Panc1 (cell line): ENCODE measurements at regions not wholly inside any gene's neighbourhood (a gene's known extent, or its start where the extent isn't known, plus 50 kb on each side); places are given as distances from the start of the nearest gene placed in this dataset.
A peak's percentile ranks its signal among the peaks of the same experiment; 100 is the strongest.

Source experiments
- ATAC-seq: fragments of 200-7000 bp; cut with Tn5 transposase; 2 replicates; pipeline ENCODE4 v1.9.1; 2020; ENCODE audit warnings: mild to moderate bottlenecking, moderate library complexity
- BruUV-seq: library from RNA; stranded (reverse); fragments of 400-500 nt; replicated peaks from 2 replicates; lab custom pipeline; 2021; lab: Mats Ljungman, UMichigan
- CTCF ChIA-PET: fragments of 300-600 bp; sonication (Branson Sonifier 250); formaldehyde crosslinking; loops from one replicate; lab custom pipeline; 2022; ENCODE audit warnings: antibody characterized with exemption; lab: Charles Lee
- POLR2A ChIA-PET: fragments of 300-600 bp; sonication (Branson Sonifier 250); formaldehyde crosslinking; loops from one replicate; lab custom pipeline; 2022; ENCODE audit warnings: antibody characterized with exemption; lab: Charles Lee
- DNase-seq: peaks from one replicate; pipeline ENCODE4 v3.0.0-alpha.2; 2010; ENCODE audit warnings: low read depth, low spot score
- H3K27ac ChIP-seq: 2 replicates; pipeline ENCODE4 v1.5.1; 2011; ENCODE audit warnings: mild to moderate bottlenecking, low read length, inconsistent platforms
- H3K27me3 ChIP-seq: fragments of 200-500 bp; sonication (Bioruptor generic); 2 replicates; pipeline ENCODE4 v1.6.0; 2014; ENCODE audit warnings: low read length, inconsistent platforms; ENCODE audit not compliant: control insufficient read depth, insufficient read depth
- H3K36me3 ChIP-seq: fragments of 200-500 bp; sonication (Bioruptor generic); 2 replicates; pipeline ENCODE4 v1.5.1; 2014; ENCODE audit warnings: inconsistent platforms, mild to moderate bottlenecking, low read length, moderate library complexity; ENCODE audit not compliant: control insufficient read depth, insufficient read depth
- H3K4me1 ChIP-seq: 2 replicates; pipeline ENCODE4 v1.5.1; 2011; ENCODE audit warnings: inconsistent platforms, mild to moderate bottlenecking, low read length, moderate library complexity; ENCODE audit not compliant: control insufficient read depth, insufficient read depth
- H3K4me3 ChIP-seq, 2 experiments: 2 replicates each; pipeline ENCODE4 v1.5.1; 2011 to 2012; ENCODE audit warnings: low read depth in 2 of 2, low read length in 2 of 2, mild to moderate bottlenecking in 2 of 2, inconsistent platforms in 1 of 2, moderate library complexity in 1 of 2
- H3K9me3 ChIP-seq: fragments of 200-500 bp; sonication (Bioruptor generic); 2 replicates; pipeline ENCODE4 v1.5.1; 2014; ENCODE audit warnings: low read depth, mild to moderate bottlenecking, inconsistent platforms, low read length, moderate library complexity; ENCODE audit not compliant: control insufficient read depth, insufficient read depth
- POLR2AphosphoS5 ChIP-seq: IDR thresholded peaks from 2 replicates; pipeline ENCODE4 v1.6.1; 2012; ENCODE audit warnings: mild to moderate bottlenecking, low read depth, low read length, moderate library complexity
- SIN3A ChIP-seq: IDR thresholded peaks from 2 replicates; pipeline ENCODE4 v1.6.1; 2012; ENCODE audit warnings: low read depth, mild to moderate bottlenecking, low read length, moderate library complexity, borderline replicate concordance; ENCODE audit not compliant: insufficient read depth
- TCF7L2 ChIP-seq: IDR thresholded peaks from 2 replicates; pipeline ENCODE4 v1.6.1; 2011; ENCODE audit warnings: mild to moderate bottlenecking, low read depth, low read length, inconsistent platforms
- in situ Hi-C: cut with HindIII; loops from 2 replicates; pipeline ENCODE4 v1.10.0; 2016; ENCODE audit warnings: low sequenced_read_pairs, low pct_unique_long_range_greater_than_20kb
- intact Hi-C: fragments of 100-400 bp; cut with micrococcal nuclease; formaldehyde crosslinking; loops from one replicate; pipeline ENCODE4 v1.10.0; 2022; ENCODE audit not compliant: unreplicated experiment
- TF ChIP-seq, protein P1 (sequence below): fragments of 450-650 bp; IDR thresholded peaks from 2 replicates; pipeline ENCODE4 v1.5.1; 2017; ENCODE audit warnings: mild to moderate bottlenecking
- TF ChIP-seq, protein P2 (sequence below), 2 experiments: IDR thresholded peaks; 2 replicates each; pipeline ENCODE4 v1.6.1; 2011 to 2012; ENCODE audit warnings: low read depth in 2 of 2, control low read depth in 1 of 2, low read length in 1 of 2, mild to moderate bottlenecking in 1 of 2, moderate library complexity in 1 of 2; ENCODE audit not compliant: insufficient read depth in 1 of 2

DNA sequence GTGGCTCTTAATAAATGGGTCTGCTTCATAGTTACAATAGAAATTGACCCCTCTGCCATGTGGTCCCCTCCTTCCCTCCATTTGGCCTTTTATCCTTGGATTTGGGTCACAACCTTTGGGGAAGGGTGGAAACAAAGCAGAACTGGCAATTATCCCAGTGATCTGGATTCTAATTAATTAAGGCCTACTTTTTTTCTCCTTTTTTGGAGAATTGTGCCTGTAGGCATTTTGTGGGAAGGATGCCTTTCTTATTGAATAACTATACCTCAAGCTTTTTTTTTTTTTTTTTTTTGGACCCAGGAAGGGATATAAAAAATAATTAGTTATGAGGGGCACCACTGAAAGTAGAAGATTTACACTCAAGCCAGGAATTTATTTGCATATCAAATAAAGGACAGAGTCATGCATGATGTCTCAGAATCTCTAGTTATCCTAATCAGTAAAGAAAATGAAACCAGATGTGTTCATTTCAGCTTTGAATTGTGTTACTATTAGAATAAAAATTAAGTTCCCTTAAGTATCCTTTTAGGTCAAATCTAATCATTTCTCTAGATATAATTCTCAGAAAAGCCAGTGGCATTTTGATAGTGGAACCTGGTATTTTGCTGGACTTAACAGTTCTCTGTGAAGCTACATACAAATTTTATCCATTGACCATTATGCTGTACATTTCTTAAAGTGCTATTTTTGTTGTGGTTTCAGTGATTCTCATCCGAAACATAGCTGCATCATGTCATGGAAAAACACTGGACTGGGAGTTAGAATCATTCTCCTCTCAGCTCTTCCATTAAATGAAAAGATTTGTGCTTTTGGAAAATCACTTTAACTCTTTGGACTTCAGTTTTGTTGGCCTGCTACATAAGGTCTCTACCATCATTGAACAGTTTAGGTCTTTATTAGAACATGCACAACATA lies 129.3 kb downstream of the KCNRG start:
- Histone ChIP-seq H3K27me3 (no peaks in the 10 kb centered on the region), H3K27ac (peak overlapping the region; percentile 48; the same call in 1 of the 2 replicates), H3K4me1 (peaks cover 23% of the 10 kb centered on the region), H3K4me3 (no peak overlapping the region), H3K9me3 (no peaks in the 10 kb centered on the region), H3K36me3 (no peaks in the 10 kb centered on the region)
- intact Hi-C loops: loop anchor here (10.0 kb wide), 1 partner anchor 80 kb away; no protein-coding TSS in a partner anchor
- in situ Hi-C loops: no loop called here
- ChIA-PET CTCF (no interaction called here), POLR2A (interaction anchor here (0.6 kb wide), 2 partner anchors 174 to 1308 kb away, joined by 3 to 5 read pairs; partner anchors contain the start of gene INTS6)
- ATAC-seq (no peak), DNase-seq (no peak)
- BruUV-seq: no TSS peak
- TF ChIP-seq TCF7L2 (no peak), POLR2AphosphoS5 (no peak), SIN3A (no peak)
- TF ChIP-seq, protein P1, sequence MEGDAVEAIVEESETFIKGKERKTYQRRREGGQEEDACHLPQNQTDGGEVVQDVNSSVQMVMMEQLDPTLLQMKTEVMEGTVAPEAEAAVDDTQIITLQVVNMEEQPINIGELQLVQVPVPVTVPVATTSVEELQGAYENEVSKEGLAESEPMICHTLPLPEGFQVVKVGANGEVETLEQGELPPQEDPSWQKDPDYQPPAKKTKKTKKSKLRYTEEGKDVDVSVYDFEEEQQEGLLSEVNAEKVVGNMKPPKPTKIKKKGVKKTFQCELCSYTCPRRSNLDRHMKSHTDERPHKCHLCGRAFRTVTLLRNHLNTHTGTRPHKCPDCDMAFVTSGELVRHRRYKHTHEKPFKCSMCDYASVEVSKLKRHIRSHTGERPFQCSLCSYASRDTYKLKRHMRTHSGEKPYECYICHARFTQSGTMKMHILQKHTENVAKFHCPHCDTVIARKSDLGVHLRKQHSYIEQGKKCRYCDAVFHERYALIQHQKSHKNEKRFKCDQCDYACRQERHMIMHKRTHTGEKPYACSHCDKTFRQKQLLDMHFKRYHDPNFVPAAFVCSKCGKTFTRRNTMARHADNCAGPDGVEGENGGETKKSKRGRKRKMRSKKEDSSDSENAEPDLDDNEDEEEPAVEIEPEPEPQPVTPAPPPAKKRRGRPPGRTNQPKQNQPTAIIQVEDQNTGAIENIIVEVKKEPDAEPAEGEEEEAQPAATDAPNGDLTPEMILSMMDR: no peak
- TF ChIP-seq, protein P2, sequence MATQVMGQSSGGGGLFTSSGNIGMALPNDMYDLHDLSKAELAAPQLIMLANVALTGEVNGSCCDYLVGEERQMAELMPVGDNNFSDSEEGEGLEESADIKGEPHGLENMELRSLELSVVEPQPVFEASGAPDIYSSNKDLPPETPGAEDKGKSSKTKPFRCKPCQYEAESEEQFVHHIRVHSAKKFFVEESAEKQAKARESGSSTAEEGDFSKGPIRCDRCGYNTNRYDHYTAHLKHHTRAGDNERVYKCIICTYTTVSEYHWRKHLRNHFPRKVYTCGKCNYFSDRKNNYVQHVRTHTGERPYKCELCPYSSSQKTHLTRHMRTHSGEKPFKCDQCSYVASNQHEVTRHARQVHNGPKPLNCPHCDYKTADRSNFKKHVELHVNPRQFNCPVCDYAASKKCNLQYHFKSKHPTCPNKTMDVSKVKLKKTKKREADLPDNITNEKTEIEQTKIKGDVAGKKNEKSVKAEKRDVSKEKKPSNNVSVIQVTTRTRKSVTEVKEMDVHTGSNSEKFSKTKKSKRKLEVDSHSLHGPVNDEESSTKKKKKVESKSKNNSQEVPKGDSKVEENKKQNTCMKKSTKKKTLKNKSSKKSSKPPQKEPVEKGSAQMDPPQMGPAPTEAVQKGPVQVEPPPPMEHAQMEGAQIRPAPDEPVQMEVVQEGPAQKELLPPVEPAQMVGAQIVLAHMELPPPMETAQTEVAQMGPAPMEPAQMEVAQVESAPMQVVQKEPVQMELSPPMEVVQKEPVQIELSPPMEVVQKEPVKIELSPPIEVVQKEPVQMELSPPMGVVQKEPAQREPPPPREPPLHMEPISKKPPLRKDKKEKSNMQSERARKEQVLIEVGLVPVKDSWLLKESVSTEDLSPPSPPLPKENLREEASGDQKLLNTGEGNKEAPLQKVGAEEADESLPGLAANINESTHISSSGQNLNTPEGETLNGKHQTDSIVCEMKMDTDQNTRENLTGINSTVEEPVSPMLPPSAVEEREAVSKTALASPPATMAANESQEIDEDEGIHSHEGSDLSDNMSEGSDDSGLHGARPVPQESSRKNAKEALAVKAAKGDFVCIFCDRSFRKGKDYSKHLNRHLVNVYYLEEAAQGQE (IDR thresholded peaks at IDR 0.05; ENCODE audit: insufficient read depth in 1 of 2, low read depth in 2 of 2, low read length in 1 of 2): no peak

DNA sequence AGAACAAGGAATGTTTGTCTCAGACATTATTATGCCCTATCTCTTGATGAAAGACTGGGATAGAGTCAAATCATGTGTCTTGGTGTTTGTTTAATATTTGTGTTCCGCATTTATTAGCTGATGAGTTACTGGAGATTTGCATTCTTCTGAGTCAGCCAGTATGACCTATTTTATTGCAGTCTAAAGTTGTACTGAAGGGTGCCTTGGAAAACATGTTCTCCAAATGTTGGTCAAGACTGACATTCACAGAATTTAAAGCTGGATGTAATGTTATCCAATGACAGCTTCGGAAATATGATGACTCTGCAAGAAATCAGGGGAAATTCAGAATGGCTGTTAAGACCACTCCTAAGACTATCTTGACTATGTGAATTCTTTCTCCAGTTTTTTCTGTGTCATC lies 134.0 kb downstream of the KCNRG start:
- peak overlapping the region; percentile 8 for H3K27ac ChIP-seq
- in situ Hi-C loops (no loop called here), intact Hi-C loops (loop anchor here (10.0 kb wide), 1 partner anchor 76 kb away; no protein-coding TSS in a partner anchor)
- ChIA-PET POLR2A (no interaction called here), CTCF (interaction anchor here (0.6 kb wide), 1 partner anchor 317 kb away, joined by 3 read pairs; no protein-coding TSS in a partner anchor)
- TF ChIP-seq, protein P1: no peak
- TF ChIP-seq, protein P2 (IDR thresholded peaks at IDR 0.05; ENCODE audit: insufficient read depth in 1 of 2, low read depth in 2 of 2, low read length in 1 of 2): no peak
- TF ChIP-seq SIN3A (no peak), POLR2AphosphoS5 (no peak)
- BruUV-seq: no TSS peak
- no peaks in the 10 kb centered on the region for H3K27me3 ChIP-seq
- no peaks in the 10 kb centered on the region for H3K9me3 ChIP-seq
- no peak for ATAC-seq
- H3K4me1 ChIP-seq: peaks cover 29% of the 10 kb centered on the region
- no peak overlapping the region for H3K4me3 ChIP-seq
- no peak for DNase-seq
- no peaks in the 10 kb centered on the region for H3K36me3 ChIP-seq
